Endothelial cell of umbilical vein (primary cell): ENCODE measurements at regions not wholly inside any gene's neighbourhood (a gene's known extent, or its start where the extent isn't known, plus 50 kb on each side); places are given as distances from the start of the nearest gene placed in this dataset.

Experiments used
- BruUV-seq: library from RNA; stranded (reverse); fragments of 400-500 nt; replicated peaks from 2 replicates; lab custom pipeline; 2021; lab: Mats Ljungman, UMichigan
- CTCF ChIA-PET: fragments of 300-600, 350-600 bp; sonication (Branson Sonifier 250); formaldehyde crosslinking; loops from one replicate; lab custom pipeline; 2021; ENCODE audit warnings: antibody characterized with exemption, inconsistent platforms; lab: Charles Lee
- POLR2A ChIA-PET: fragments of 300-600, 350-600 bp; sonication (Branson Sonifier 250); formaldehyde crosslinking; loops from one replicate; lab custom pipeline; 2021; ENCODE audit warnings: antibody characterized with exemption, inconsistent platforms; lab: Charles Lee
- DNase-seq: peaks from one replicate; pipeline ENCODE4 v3.0.0-alpha.2; 2011; ENCODE audit warnings: low read depth, low spot score
- FAIRE-seq: peaks from 2 replicates; lab custom pipeline; 2011; peaks lifted over from hg19 to GRCh38; lab: Jason Lieb, UNC
- H2AFZ ChIP-seq: 2 replicates; pipeline ENCODE4 v1.6.0; 2012; ENCODE audit warnings: low read depth, low read length, control low read depth, inconsistent platforms
- H3K27ac ChIP-seq: 2 replicates; pipeline ENCODE4 v1.5.1; 2011; ENCODE audit warnings: low read depth, mild to moderate bottlenecking, control low read depth, low read length, moderate library complexity; ENCODE audit not compliant: insufficient read depth
- H3K27me3 ChIP-seq, 2 experiments: 2 replicates each; pipeline versions ENCODE4 v1.6.0 to v1.6.1; 2011; ENCODE audit warnings: low read length in 2 of 2, mixed read lengths in 1 of 2; ENCODE audit not compliant: control insufficient read depth in 2 of 2, insufficient read depth in 2 of 2
- H3K36me3 ChIP-seq, 2 experiments: 2 replicates in 1 of 2; 3 replicates in 1 of 2; pipeline ENCODE4 v1.5.1; 2011; ENCODE audit warnings: low read length in 2 of 2, mild to moderate bottlenecking in 1 of 2, moderate library complexity in 1 of 2; ENCODE audit not compliant: control insufficient read depth in 2 of 2, insufficient read depth in 2 of 2; ENCODE audit errors: extremely low read depth in 1 of 2
- H3K4me1 ChIP-seq: 3 replicates; pipeline ENCODE4 v1.5.1; 2011; ENCODE audit warnings: mild to moderate bottlenecking, low read length; ENCODE audit not compliant: control insufficient read depth, insufficient read depth; ENCODE audit errors: extremely low read depth
- H3K4me2 ChIP-seq: 2 replicates; pipeline ENCODE4 v1.6.1; 2011; ENCODE audit warnings: low read length, control low read depth, mixed read lengths; ENCODE audit not compliant: insufficient read depth
- H3K4me3 ChIP-seq, 3 experiments: fragments of 200-600 bp in 1 of 3; sonication (generic), shearing (Covaris generic) in 1 of 3; replicated peaks in 1 of 3; 2 replicates each; pipeline ENCODE4 v1.5.1; 2011 to 2016; ENCODE audit warnings: control low read depth in 3 of 3, low read length in 3 of 3, mild to moderate bottlenecking in 2 of 3, inconsistent platforms in 1 of 3, low read depth in 1 of 3, moderate library complexity in 1 of 3; ENCODE audit not compliant: insufficient read depth in 1 of 3
- H3K79me2 ChIP-seq: 2 replicates; pipeline ENCODE4 v1.6.0; 2012; ENCODE audit warnings: low read length, inconsistent platforms; ENCODE audit not compliant: control insufficient read depth, insufficient read depth
- H3K9ac ChIP-seq: replicated peaks from 2 replicates; pipeline ENCODE3; 2011; ENCODE audit warnings: low read length, control low read depth; ENCODE audit not compliant: insufficient read depth; ENCODE audit errors: extremely low read depth
- H3K9me1 ChIP-seq: replicated peaks from 3 replicates; pipeline ENCODE4 v1.6.0; 2011; ENCODE audit warnings: mild to moderate bottlenecking, low read length; ENCODE audit not compliant: control insufficient read depth, insufficient read depth; ENCODE audit errors: extremely low read depth
- H3K9me3 ChIP-seq: replicated peaks from 2 replicates; pipeline ENCODE4 v1.5.1; 2012; ENCODE audit warnings: low read length, inconsistent platforms; ENCODE audit not compliant: control insufficient read depth, insufficient read depth
- H4K20me1 ChIP-seq: replicated peaks from 2 replicates; pipeline ENCODE3; 2011; ENCODE audit warnings: mild to moderate bottlenecking, low read length; ENCODE audit not compliant: control insufficient read depth, insufficient read depth; ENCODE audit errors: extremely low read depth
- FOS ChIP-seq: IDR thresholded peaks from 2 replicates; pipeline ENCODE4 v1.6.1; 2011; ENCODE audit warnings: mild to moderate bottlenecking, low read length, moderate library complexity, borderline replicate concordance; ENCODE audit not compliant: insufficient read depth
- dilution Hi-C: fragments of 300-500 bp; cut with MboI; formaldehyde crosslinking; loops from one replicate; pipeline ENCODE4 v1.15.0; 2019; ENCODE audit warnings: low sequenced_read_pairs; ENCODE audit not compliant: extremely low pct_ligation_motif_present
- intact Hi-C: fragments of 100-400 bp; cut with micrococcal nuclease; formaldehyde crosslinking; loops from one replicate; pipeline ENCODE4 v1.10.0; 2022
- TF ChIP-seq, protein P1 (sequence below), 2 donors: IDR thresholded peaks; 1 replicate in 1 of 2; 2 replicates in 1 of 2; pipeline ENCODE4 v1.5.1; 2011; ENCODE audit warnings: low read length in 2 of 2, mild to moderate bottlenecking in 2 of 2, moderate library complexity in 2 of 2, control low read depth in 1 of 2, inconsistent platforms in 1 of 2, low read depth in 1 of 2; ENCODE audit not compliant: insufficient read depth in 1 of 2; ENCODE audit errors: extremely low read depth in 1 of 2

DNA sequence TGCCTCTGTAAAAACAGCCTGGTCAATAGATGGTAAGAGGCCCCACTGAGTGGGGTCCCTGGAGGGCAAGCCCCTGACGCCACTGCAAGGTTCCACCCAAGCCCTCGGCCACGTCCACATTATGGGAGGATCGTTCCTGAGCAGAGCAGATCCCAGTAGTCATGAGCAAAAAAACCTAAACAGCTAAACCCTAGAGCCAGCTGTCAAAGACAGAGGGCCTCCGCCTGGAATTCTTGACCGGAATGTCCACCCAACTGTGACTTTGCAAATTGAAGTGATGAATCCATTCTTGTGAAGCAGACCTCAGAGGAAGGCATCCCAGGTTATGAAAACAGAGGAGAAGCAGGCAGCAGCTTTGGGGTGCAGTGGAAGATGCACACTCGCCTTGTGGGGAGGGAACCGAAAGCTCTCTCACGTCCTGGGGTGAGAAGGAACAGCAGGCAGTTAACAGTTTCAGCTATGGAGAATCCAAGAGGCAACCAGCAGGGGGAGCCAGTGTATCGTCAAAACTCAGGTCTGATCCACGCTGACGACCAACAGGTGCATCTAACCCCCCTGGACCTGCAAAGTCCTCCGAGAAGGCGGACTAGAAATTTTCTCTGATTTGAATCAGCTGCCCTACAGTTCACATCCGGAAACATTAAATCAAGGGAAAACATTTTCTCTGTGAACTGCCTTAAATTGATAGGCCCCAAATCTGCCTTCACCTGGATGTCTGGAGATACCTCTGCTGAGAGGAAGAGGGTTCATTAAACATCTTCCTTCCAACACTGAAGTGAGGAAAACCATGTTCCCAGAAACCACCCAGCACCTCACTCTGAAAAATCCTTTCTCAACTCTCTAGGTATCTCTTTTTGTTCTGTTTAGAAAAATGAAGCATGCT is 139.1 kb upstream of the PFKP start:
- Histone ChIP-seq H3K79me2 (no peaks in the 10 kb centered on the region), H3K9ac (no peak overlapping the region), H3K4me1 (peaks cover 15% of the 10 kb centered on the region), H3K27me3 (no peaks in the 10 kb centered on the region), H3K9me3 (no peaks in the 10 kb centered on the region), H3K36me3 (no peaks in the 10 kb centered on the region), H3K4me3 (no peak overlapping the region), H4K20me1 (no peaks in the 10 kb centered on the region), H3K27ac (no peak overlapping the region), H3K9me1 (no peaks in the 10 kb centered on the region), H3K4me2 (no peak overlapping the region), H2AFZ (no peak overlapping the region)
- BruUV-seq = no TSS peak
- dilution Hi-C loops = no loop called here
- ChIA-PET CTCF (interaction anchor here (0.6 to 5.3 kb wide), 32 partner anchors 8 to 1818 kb away, joined by 3 to 102 read pairs (median 4); no protein-coding TSS in a partner anchor), POLR2A (no interaction called here)
- intact Hi-C loops = loop anchor here (1.0 to 5.0 kb wide), 4 partner anchors 50 to 264 kb away; no protein-coding TSS in a partner anchor
- DNase-seq (peak; percentile 64), FAIRE-seq (peak; percentile 50)
- TF ChIP-seq, protein P1, sequence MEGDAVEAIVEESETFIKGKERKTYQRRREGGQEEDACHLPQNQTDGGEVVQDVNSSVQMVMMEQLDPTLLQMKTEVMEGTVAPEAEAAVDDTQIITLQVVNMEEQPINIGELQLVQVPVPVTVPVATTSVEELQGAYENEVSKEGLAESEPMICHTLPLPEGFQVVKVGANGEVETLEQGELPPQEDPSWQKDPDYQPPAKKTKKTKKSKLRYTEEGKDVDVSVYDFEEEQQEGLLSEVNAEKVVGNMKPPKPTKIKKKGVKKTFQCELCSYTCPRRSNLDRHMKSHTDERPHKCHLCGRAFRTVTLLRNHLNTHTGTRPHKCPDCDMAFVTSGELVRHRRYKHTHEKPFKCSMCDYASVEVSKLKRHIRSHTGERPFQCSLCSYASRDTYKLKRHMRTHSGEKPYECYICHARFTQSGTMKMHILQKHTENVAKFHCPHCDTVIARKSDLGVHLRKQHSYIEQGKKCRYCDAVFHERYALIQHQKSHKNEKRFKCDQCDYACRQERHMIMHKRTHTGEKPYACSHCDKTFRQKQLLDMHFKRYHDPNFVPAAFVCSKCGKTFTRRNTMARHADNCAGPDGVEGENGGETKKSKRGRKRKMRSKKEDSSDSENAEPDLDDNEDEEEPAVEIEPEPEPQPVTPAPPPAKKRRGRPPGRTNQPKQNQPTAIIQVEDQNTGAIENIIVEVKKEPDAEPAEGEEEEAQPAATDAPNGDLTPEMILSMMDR (IDR thresholded peaks at IDR 0.05; ENCODE audit: extremely low read depth in 1 of 2, insufficient read depth in 1 of 2, low read depth in 1 of 2, low read length in 2 of 2) = peak; percentile 80 to 85
- TF ChIP-seq FOS = no peak
